GM12873 (cell line): ENCODE measurements at regions not wholly inside any gene's neighbourhood (a gene's known extent, or its start where the extent isn't known, plus 50 kb on each side); places are given as distances from the start of the nearest gene placed in this dataset.

Source experiments
- CTCF ChIP-seq: IDR thresholded peaks from 2 replicates; pipeline ENCODE4 v1.5.1; 2012; ENCODE audit warnings: low read depth, mild to moderate bottlenecking, moderate library complexity, low read length, control low read depth; ENCODE audit not compliant: insufficient read depth; ENCODE audit errors: missing control alignments

DNA sequence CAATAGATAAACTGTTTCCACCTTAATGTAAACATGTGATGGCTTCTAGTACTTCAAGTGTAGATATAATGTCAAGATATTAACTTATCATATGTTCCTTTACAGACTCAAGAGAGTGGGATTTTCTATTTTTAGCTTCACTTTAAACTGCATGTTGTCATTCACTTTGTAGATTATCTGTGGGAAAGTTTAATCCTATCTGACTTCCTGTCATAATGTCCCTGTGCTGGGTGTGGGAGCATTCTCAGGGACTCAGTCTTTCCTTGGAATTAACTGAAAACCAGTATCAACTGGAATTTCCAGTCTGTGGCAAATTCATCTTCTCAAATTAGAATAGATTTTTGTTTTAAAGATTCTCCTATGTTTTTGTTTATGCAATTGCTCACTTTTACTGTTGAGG lies 226.1 kb upstream of the FERMT1 start:
- no peak for TF ChIP-seq CTCF

DNA sequence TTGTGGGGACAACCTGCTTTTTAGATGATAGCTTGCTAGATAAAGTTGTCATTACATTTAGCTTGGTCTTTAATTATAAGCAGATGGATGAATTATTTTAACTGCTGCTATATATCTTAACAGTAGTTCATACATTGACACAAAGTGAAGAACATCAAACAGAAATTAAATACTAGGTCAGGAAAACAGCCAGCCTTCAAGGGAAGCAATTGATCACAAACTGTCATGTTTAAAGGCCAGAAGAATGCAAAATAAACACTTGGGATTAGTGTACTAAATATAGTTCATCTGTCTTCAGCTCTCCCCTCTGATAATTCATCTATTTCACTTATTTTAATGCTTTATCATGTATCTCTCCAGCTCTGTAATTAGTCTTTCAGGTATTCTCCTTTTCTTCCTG lies 225.1 kb upstream of the FERMT1 start:
- no peak for TF ChIP-seq CTCF

GRCh38 chr20:6341491-6341890 lies 218.7 kb upstream of the FERMT1 start:
- no peak for TF ChIP-seq CTCF

- TF ChIP-seq CTCF = no peak
Measured at GRCh38 chr20:6339176-6339575, 216.3 kb upstream of the FERMT1 start.

DNA sequence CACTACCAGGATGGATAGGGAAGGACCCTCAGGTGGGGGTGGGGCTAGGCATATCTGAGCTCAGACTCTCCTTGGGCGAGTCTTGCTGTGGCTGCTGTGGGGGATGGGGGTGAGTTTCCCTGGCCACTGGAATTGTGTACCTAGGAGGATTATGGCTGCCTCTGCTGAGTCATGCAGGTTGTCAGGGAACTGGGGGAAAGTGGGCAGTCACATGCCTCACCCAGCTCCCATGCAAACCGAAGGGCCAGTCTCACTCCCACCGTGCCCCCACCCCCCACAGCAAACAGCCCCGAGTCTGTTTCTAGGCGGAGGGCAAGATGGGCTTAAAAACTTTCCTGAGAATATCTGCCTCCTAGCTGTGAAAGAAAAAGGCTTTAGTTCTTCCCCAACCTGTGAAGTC lies 210.3 kb upstream of the FERMT1 start:
- no peak for TF ChIP-seq CTCF

DNA sequence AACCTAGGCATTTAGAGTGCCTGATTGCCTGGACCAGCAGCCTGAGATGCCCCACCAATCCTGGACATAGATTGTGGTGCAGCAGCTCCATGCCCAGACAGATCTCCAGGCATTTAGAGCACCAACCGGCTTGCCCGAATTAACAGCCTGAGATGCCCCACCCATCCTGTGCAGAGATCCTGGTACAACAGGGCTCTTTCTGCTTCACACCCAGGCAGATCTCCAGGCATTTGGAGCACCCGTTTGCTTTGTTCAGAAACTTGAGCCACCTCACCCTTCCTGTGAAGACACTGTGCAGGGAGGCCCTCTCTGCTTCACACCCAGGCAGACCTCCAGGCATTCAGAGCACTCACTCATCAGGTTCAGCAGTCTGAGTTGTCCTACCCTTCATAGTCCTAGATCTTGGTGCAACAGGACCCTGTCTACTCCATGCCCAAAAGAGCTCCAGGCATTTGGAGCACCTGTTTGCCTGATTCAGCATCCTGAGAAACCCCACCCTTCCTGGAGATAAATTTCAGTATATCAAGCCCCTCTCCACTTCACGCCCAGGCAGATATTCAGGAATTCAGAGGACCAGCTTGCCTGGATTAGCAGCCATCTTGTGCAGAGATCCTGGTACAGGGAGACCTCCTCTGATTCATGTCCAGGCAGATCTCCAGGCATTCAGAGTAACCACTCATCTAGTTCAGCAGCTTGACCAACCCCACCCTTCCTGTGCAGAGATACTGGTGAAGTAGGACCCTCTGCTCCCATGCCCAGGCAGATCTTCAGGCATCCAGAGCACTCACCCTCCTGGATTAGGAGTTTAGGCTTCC lies 189.2 kb upstream of the FERMT1 start:
- TF ChIP-seq CTCF = no peak

DNA sequence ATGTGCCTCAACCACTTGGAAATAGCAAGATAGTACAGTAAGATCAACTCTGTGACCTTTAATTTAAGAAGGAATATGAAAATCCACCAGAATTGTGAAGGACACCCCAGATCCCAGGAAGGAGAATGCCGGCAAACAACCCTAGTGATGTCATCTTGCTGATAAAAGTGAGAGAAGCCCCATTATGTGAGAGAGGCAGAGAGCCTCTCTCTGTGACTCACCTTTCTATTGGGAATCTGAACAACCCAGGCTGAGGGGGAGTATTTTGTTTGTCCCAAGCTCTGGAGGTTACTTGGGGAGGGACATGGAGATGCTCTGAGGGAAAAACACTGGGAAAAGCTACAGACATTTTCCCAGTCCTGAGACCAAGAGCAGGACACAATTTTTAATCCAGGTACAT lies 188.3 kb upstream of the FERMT1 start:
- no peak for TF ChIP-seq CTCF
